GM12892 (cell line): ENCODE measurements at regions not wholly inside any gene's neighbourhood (a gene's known extent, or its start where the extent isn't known, plus 50 kb on each side); places are given as distances from the start of the nearest gene placed in this dataset.

ENCODE experiments used
- POLR2A ChIP-seq: IDR thresholded peaks from 2 replicates; pipeline ENCODE4 v1.6.1; 2011; ENCODE audit warnings: low read depth, low read length, control low read depth
- POLR2AphosphoS5 ChIP-seq: IDR thresholded peaks from 2 replicates; pipeline ENCODE4 v1.6.1; 2011; ENCODE audit warnings: low read depth, low read length, control low read depth
- TAF1 ChIP-seq: IDR thresholded peaks from 2 replicates; pipeline ENCODE4 v1.6.1; 2011; ENCODE audit warnings: low read depth, mild to moderate bottlenecking, control low read depth, low read length, borderline replicate concordance

- TF ChIP-seq POLR2A (no peak), TAF1 (no peak), POLR2AphosphoS5 (no peak)
Measured at GRCh38 chr13:79932556-79932955, 408.4 kb downstream of the SPRY2 start.
